Activated T-cell treated with anti-CD3 and anti-CD28 coated beads, Interleukin-2, amount 50 U/mL, for 72 hours (primary cell): ENCODE measurements at regions not wholly inside any gene's neighbourhood (a gene's known extent, or its start where the extent isn't known, plus 50 kb on each side); places are given as distances from the start of the nearest gene placed in this dataset.

Source experiments
- ATAC-seq, 2 donors: fragments of 150-1000 bp; cut with Tn5 transposase; replicated peaks in 1 of 2; 2 replicates each; pipeline ENCODE4 v1.10.0; 2021; ENCODE audit warnings: moderate library complexity in 2 of 2, mild to moderate bottlenecking in 1 of 2
- DNase-seq, 2 donors: peaks; one replicate each; pipeline ENCODE4 v3.0.0; 2021 to 2022; ENCODE audit warnings: mixed read lengths in 1 of 2
- H3K27ac Mint-ChIP-seq: one replicate; pipeline ENCODE4 v1.8.0; 2022; ENCODE audit warnings: mild to moderate bottlenecking, moderate library complexity, mixed read lengths
- H3K27me3 Mint-ChIP-seq: one replicate; pipeline ENCODE4 v1.8.0; 2022; ENCODE audit warnings: low read depth, mixed read lengths
- H3K36me3 Mint-ChIP-seq, 2 donors: one replicate each; pipeline ENCODE4 v1.8.0; 2022; ENCODE audit warnings: mixed read lengths in 2 of 2, mild to moderate bottlenecking in 1 of 2; ENCODE audit not compliant: insufficient read depth in 2 of 2
- H3K4me1 Mint-ChIP-seq: one replicate; pipeline ENCODE4 v1.8.0; 2022; ENCODE audit warnings: low read depth, mixed read lengths
- H3K4me3 Mint-ChIP-seq, 2 donors: one replicate each; pipeline ENCODE4 v1.8.0; 2022; ENCODE audit warnings: mild to moderate bottlenecking in 2 of 2, mixed read lengths in 2 of 2, moderate library complexity in 2 of 2
- H3K9me3 Mint-ChIP-seq, 2 donors: one replicate each; pipeline ENCODE4 v1.8.0; 2022; ENCODE audit warnings: mixed read lengths in 2 of 2

DNA sequence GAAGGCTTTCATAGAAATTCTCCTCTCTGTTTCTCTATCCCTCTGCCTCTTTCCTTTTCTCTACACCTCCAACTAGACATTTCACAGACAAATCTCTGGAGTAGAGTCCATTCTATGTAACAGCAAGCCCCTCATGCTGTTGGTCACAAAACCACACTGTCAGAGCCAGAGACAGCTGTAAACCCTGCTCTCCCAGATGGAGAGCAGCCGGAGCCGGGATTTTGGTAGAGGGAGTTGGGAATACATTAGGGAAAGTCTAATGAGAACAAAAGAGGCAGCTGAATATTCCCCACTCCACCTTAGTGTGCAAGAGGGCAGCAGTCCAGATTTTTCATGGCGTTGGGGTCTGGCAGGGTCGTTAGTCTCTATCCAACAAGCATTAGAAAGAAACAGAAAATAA is 68.3 kb upstream of the EDN1 start:
- ATAC-seq (no peak), DNase-seq (no peak)
- H3K27me3 Mint-ChIP-seq = no peaks in the 10 kb centered on the region
- H3K27ac Mint-ChIP-seq = no peak overlapping the region
- H3K36me3 Mint-ChIP-seq = no peaks in the 10 kb centered on the region
- H3K9me3 Mint-ChIP-seq = no peaks in the 10 kb centered on the region
- H3K4me1 Mint-ChIP-seq = no peaks in the 10 kb centered on the region
- no peak overlapping the region for H3K4me3 Mint-ChIP-seq

DNA sequence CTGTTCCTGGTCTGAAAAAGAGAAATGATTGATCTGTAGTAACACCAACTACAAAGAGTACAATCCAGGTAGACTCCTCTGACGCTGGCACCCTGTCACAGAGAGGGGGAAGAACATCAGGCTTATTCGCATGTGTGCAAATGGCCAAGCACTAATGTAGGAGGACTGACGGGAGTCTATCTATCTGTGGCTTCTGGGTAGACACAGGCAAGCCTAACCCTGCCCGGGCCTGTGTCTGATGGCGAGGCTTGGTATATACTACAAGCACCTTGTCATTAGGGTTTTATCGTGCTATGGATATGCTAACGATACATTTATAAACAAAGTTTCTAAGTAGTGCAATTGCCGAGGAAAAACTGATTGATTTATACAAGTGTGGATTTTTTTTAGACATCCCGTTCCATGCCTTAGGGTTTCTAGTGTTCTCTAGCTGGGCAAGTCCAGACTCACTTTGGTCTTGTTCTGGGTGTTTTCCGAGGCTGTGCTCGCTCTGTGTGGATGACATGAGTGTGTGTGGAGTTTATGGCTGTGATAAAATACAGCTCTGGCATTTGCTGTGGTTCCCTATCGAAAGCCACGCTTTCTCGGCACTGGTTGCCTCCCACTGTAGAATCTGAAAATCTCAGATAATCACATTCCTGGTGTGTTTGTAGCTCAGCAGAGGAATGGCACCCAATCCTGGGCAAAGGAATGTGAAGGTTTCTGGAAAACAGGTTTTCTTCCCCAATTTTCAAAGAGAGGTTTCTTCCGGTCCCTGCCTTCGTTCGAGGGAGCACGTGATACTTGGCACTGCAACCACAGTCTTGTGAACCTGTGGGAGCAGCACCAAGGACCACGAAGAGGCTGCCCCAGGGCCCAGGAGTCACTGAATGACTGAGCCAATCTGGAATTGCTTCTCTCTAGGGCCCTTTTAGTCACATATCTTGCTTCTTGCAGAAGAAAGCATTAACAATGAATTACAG is 67.5 kb upstream of the EDN1 start:
- no peaks in the 10 kb centered on the region for H3K36me3 Mint-ChIP-seq
- H3K4me1 Mint-ChIP-seq = no peaks in the 10 kb centered on the region
- H3K9me3 Mint-ChIP-seq = no peaks in the 10 kb centered on the region
- DNase-seq = no peak
- H3K27me3 Mint-ChIP-seq = no peaks in the 10 kb centered on the region
- H3K27ac Mint-ChIP-seq = no peak overlapping the region
- H3K4me3 Mint-ChIP-seq = no peak overlapping the region
- no peak for ATAC-seq

DNA sequence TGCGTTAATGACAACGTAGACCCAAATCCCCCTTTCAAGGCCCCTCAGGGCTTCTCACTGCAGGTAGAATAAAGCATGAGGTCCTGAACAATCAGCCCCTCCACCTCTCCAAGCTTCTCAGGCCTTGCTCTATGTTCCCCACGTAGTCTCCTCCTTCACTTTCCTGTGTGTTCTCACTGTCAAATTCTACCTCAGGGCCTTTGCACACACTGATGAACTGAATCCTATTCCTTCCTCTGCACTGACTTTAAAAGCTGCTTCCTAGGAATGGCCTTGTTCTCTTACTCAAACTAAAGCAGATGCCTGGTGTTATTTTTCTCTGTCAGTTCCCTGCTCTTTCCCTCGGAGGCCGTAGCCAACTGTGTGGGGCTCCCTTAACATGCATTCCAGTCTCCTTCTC is 66.8 kb upstream of the EDN1 start:
- ATAC-seq = no peak
- H3K36me3 Mint-ChIP-seq = no peaks in the 10 kb centered on the region

DNA sequence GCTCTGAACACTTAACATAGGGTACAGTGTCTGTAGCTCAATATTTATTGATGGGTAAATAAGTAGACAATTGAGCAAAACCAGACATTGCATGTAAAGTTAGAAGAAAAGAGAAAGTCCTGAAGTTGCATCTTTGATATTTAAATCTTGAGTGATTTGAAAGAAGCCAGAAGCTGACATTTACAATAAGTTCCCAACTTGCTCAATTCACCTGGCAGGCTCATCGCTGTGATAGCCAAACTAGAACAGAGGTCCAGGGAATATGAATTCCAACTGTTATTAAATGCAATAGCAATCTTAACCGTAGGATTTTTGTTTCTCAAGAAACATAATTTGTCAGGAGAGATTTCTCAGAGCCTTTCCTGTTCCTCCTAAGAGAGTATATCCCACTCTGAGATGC is 65.9 kb upstream of the EDN1 start:
- H3K27ac Mint-ChIP-seq = no peak overlapping the region
- H3K4me1 Mint-ChIP-seq = peaks cover 11% of the 10 kb centered on the region
- H3K9me3 Mint-ChIP-seq = no peaks in the 10 kb centered on the region
- H3K4me3 Mint-ChIP-seq = no peak overlapping the region
- DNase-seq = no peak
- no peak for ATAC-seq
- H3K27me3 Mint-ChIP-seq = no peaks in the 10 kb centered on the region
- H3K36me3 Mint-ChIP-seq = no peaks in the 10 kb centered on the region

More for the DNA sequence above, 66.8 kb upstream of the EDN1 start:
- Mint-ChIP-seq H3K27ac (no peak overlapping the region), H3K4me1 (peaks cover 2% of the 10 kb centered on the region), H3K9me3 (no peaks in the 10 kb centered on the region), H3K27me3 (no peaks in the 10 kb centered on the region), H3K4me3 (no peak overlapping the region)
- DNase-seq = no peak

DNA sequence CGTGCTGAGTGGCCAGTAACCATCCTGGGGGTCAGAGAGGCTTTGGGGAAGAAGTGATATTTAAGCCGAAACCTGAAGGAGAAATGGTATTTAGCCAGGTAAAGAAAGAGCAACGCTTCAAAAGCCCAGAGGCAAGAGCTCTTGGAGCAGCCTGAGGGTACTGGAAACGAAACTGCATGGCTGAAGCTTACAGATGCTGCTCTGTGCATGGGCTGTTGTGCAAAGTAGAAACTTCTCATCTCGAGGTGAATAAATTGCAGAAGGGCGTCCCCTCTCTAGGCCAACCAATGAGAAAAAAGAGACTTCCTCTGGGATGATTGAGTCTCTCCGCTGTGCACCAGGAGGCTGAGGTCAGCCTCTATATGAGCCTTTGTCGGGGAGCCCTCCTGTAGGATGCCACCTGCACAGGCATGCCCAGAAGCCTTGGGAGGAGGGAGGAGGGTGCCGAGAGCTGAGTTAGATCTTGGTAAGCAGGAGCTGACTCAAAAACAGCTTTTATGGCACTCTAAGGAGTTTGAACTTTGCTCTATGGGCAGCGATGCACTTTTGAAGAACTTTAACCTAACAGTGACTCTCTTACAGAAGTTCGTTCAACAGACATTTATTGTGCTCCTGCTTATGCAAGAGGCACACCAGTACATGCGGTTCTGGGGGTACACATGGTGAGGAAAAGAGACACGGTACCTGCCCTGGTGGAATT is 61.6 kb upstream of the EDN1 start:
- ATAC-seq (no peak), DNase-seq (no peak)
- Mint-ChIP-seq H3K4me1 (peaks cover 30% of the 10 kb centered on the region), H3K9me3 (peaks cover 2 to 3% of the 10 kb centered on the region in 2 donors), H3K36me3 (peaks cover 1 to 3% of the 10 kb centered on the region in 2 donors), H3K27ac (no peak overlapping the region), H3K4me3 (no peak overlapping the region), H3K27me3 (no peaks in the 10 kb centered on the region)

DNA sequence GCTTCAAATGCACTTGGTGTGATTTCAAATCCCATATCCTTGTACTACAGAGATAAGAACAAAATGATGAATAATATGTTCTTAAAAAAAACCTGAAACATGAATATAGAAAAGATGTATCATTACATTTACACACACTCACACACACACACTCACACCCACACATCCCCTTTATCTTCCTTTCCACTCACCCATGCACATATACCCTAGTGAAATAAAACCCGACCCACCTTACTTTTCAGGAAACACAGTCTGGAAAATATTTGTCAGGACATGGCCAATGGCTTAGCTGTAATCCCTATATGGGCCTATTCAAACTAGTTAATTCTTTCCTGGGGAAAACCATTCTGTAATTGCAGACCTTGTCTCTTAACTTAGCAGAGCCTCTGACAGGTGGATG is 60.8 kb upstream of the EDN1 start:
- H3K4me3 Mint-ChIP-seq = no peak overlapping the region
- DNase-seq = no peak
- peaks cover 2 to 3% of the 10 kb centered on the region in 2 donors for H3K9me3 Mint-ChIP-seq
- H3K4me1 Mint-ChIP-seq = peaks cover 37% of the 10 kb centered on the region
- H3K27me3 Mint-ChIP-seq = no peaks in the 10 kb centered on the region
- ATAC-seq = no peak
- H3K27ac Mint-ChIP-seq = no peak overlapping the region
- peaks cover 1 to 3% of the 10 kb centered on the region in 2 donors for H3K36me3 Mint-ChIP-seq

DNA sequence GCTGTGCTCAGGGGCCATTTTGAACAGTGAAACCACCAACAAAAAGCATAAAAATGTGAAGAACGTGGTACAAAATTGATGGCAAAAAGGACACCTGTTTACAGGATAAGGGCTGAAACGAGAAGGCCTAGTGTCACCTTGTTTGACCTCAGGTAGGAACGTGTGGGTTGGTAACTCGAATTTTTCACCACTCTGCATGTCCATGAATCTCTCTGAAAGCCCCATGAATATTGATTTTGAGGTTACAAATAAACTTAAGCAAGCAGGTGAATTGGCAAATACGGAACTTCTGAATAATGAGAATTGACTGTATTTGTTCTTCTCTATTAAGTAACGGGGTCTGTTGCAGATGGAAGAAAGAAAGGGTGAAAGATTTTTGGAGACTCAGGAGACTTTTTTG is 59.6 kb upstream of the EDN1 start:
- Mint-ChIP-seq H3K27ac (no peak overlapping the region), H3K9me3 (peaks cover 2 to 3% of the 10 kb centered on the region in 2 donors), H3K4me1 (peaks cover 39% of the 10 kb centered on the region), H3K27me3 (no peaks in the 10 kb centered on the region), H3K4me3 (no peak overlapping the region), H3K36me3 (peaks cover 1 to 3% of the 10 kb centered on the region in 2 donors)
- DNase-seq (no peak), ATAC-seq (no peak)

DNA sequence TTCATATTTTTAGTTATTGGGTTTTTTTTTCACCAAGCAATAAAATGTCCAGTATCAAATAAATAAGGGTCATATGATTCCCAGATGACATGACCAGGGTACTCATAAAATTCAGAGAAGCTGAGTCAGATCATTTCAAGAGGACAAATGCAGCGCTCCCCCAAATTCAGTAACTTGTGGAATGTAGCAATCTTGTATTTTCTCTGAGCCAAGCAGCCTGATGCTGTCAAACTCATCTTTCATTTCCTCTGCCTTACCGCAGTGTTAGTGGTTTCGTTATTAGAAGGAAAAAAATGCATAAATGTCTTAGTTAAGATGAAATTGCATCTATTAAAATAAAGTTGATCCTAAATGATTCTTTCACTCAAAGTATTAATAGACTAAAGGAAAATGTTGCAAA is 57.8 kb upstream of the EDN1 start:
- peaks cover 1 to 3% of the 10 kb centered on the region in 2 donors for H3K36me3 Mint-ChIP-seq
- H3K27ac Mint-ChIP-seq = no peak overlapping the region
- peaks cover 2 to 3% of the 10 kb centered on the region in 2 donors for H3K9me3 Mint-ChIP-seq
- ATAC-seq = peak in 1 of 2 donors; percentile 23
- peak in 1 of 2 donors; percentile 5 for DNase-seq
- peak overlapping the region in 1 of 2 donors; percentile 51 for H3K4me3 Mint-ChIP-seq
- peaks cover 39% of the 10 kb centered on the region for H3K4me1 Mint-ChIP-seq
- no peaks in the 10 kb centered on the region for H3K27me3 Mint-ChIP-seq

DNA sequence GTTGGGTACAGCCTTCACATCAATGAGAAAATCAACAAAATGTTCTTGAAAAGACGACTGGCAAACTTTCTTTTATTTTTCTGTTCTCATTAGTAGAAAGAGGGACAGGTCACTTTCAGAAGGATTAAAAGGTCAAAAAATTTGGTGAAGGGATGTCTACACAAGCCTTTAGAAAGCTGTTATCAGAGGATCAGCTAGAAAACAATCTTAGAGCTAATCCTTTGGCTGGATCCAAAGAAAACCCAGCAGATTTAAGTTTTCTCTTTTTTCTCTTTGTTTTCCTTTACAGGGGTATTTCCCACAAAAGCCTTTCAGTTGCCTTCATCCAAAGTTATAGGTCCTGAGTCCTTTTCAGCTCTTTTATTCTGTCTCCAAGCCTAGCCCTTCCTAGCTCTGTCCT is 57.3 kb upstream of the EDN1 start:
- H3K4me1 Mint-ChIP-seq = peaks cover 41% of the 10 kb centered on the region
- H3K36me3 Mint-ChIP-seq = peaks cover 1 to 3% of the 10 kb centered on the region in 2 donors
- H3K27ac Mint-ChIP-seq = no peak overlapping the region
- DNase-seq = no peak
- ATAC-seq = no peak
- peak overlapping the region in 1 of 2 donors; percentile 51 for H3K4me3 Mint-ChIP-seq
- H3K27me3 Mint-ChIP-seq = no peaks in the 10 kb centered on the region
- peaks cover 2 to 3% of the 10 kb centered on the region in 2 donors for H3K9me3 Mint-ChIP-seq

DNA sequence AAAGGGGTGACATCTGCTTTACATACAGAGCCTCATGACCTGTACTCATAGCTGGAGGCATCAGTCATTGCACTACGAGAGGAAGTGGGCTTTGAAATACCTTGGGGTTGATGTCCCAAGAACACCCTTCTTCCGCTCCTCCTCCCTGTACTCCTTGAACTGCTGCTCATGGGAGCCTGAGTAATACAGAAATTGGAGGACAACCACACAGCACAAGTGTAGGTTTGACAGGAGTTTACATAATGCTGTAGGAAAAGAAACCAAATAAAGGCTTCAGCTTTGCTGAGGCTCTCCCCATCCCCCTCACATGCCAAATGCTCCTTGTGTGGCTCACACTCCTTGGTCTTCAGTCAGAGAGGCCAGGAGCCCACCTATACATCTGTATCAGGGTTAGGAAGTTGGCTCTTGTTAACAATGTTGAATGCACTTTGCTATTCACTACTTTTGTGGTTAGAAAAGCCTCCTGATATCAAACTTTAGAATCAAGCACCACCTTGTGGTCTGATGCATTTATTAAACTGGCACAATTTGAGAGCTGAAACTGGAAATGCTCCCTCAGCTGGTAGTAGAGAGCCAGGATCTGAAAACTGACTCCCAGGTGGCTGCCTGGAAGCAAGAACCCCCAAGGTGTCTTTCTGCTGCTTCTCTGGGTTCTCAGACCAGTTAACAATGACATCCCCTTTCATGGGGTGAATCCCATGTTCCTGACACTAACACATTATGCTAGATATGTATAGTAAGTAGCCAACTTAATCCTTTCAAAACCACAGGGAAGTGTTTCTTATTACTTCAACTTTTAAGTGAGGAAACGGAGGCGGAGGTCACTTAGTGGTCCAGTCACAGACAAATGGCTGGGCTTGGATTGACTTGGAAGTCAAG is 56.2 kb upstream of the EDN1 start:
- ATAC-seq (peak; percentile 94), DNase-seq (peak; percentile 58 to 61)
- Mint-ChIP-seq H3K27ac (no peak overlapping the region), H3K27me3 (no peaks in the 10 kb centered on the region), H3K4me1 (peaks cover 41% of the 10 kb centered on the region), H3K4me3 (peak overlapping the region; percentile 42 to 52), H3K36me3 (peaks cover 1 to 3% of the 10 kb centered on the region in 2 donors), H3K9me3 (peaks cover 2 to 3% of the 10 kb centered on the region in 2 donors)

DNA sequence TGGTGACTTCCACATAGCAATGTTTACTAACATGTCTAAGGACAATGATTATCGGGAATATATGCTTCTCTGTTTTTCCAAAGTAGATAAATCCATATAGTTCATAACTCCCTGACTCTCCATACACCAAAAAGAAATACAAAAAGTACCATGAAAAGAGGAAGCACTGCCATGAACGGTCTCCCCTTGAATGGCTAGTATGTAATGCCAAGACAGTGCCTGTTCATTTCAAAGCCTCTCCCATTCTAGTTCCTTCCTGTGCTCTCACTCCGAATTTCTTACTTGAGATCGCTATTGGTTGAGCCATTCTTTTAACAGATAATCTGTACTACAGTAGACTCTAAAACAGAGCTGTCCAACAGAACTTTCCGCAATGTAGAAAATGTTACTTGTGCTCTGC is 54.8 kb upstream of the EDN1 start:
- no peak for DNase-seq
- no peak for ATAC-seq
- H3K27me3 Mint-ChIP-seq = no peaks in the 10 kb centered on the region
- H3K9me3 Mint-ChIP-seq = peaks cover 2 to 3% of the 10 kb centered on the region in 2 donors
- no peak overlapping the region for H3K4me3 Mint-ChIP-seq
- peaks cover 1 to 3% of the 10 kb centered on the region in 2 donors for H3K36me3 Mint-ChIP-seq
- peaks cover 34% of the 10 kb centered on the region for H3K4me1 Mint-ChIP-seq
- no peak overlapping the region for H3K27ac Mint-ChIP-seq

DNA sequence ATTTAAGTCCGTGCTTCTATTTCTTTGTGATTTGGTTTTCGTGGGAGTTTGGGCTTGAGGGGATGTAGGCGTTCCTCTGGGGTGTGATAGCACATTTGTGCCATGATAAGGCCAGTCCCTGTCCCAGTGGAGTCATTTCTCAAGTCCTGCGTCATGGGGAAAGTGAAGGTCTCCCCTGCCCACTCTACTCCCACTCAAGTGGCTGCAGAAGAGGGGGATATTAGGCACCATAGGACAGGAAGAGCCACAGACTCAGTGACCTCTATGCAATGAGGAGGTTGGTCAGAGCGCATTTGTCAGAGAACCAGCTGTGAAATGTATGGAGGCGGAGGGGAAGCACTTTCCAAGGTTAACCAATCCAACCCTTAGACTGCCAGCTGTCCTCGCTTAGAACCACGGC is 51.9 kb upstream of the EDN1 start:
- Mint-ChIP-seq H3K27me3 (no peaks in the 10 kb centered on the region), H3K4me3 (no peak overlapping the region), H3K9me3 (peaks cover 1% of the 10 kb centered on the region in 2 donors), H3K4me1 (peaks cover 35% of the 10 kb centered on the region), H3K27ac (no peak overlapping the region), H3K36me3 (peaks cover 1% of the 10 kb centered on the region in 2 donors)
- ATAC-seq (peak in 1 of 2 donors; percentile 9), DNase-seq (peak; percentile 6 to 27)
